ENCODE measurements at regions not wholly inside any gene's neighbourhood (a gene's known extent, or its start where the extent isn't known, plus 50 kb on each side); places are given as distances from the start of the nearest gene placed in this dataset.

GRCh38 chr3:89606151-89606550, 498.7 kb downstream of the EPHA3 start:
- POLR2A ChIA-PET, result no interaction called here
- 0% methylated on average over 1 of the region's 1 CpG for whole genome bisulfite sequencing (ENCODE audit: insufficient coverage, low coverage, missing lambda C conversion rate)
- FAIRE-seq, result no peak

More at GRCh38 chr3:89606151-89606550, 498.7 kb downstream of the EPHA3 start:
- CTCF ChIA-PET (ENCODE audit: low intra/inter-chr PET ratio), result no interaction called here
- no peaks in the 10 kb centered on the region for H3K9me1 ChIP-seq (ENCODE audit: control insufficient read depth, insufficient read depth, low read length)
- ATAC-seq (no peak), DNase-seq (ENCODE audit: extremely low read depth in 1 of 4, low spot score in 3 of 4) (no peak)
- in situ Hi-C loops (cut with MboI), result no loop called here
- intact Hi-C loops (cut with micrococcal nuclease), result no loop called here
- BruUV-seq (replicated peaks), result no TSS peak
- no peak overlapping the region for H3K4me3 ChIP-seq
- no peak overlapping the region for H3K27ac ChIP-seq (ENCODE audit: extremely low read depth, low read depth, low read length)
- H3K4me1 ChIP-seq (replicated peaks in 1 of 2; ENCODE audit: control insufficient read depth in 2 of 2, insufficient read depth in 2 of 2, low read length in 2 of 2), result no peaks in the 10 kb centered on the region
- no peak overlapping the region for H2AFZ ChIP-seq (ENCODE audit: low read depth, low read length)
- no peaks in the 10 kb centered on the region for H3K36me3 ChIP-seq (ENCODE audit: control insufficient read depth, insufficient read depth, low read length)
- H3K79me2 ChIP-seq (ENCODE audit: control insufficient read depth, insufficient read depth, low read length), result no peaks in the 10 kb centered on the region
- H3K9ac ChIP-seq (ENCODE audit: insufficient read depth in 1 of 2, low read depth in 2 of 2, low read length in 2 of 2), result no peak overlapping the region
- H3K27me3 ChIP-seq (ENCODE audit: control insufficient read depth in 2 of 2, insufficient read depth in 2 of 2, low read length in 2 of 2), result no peaks in the 10 kb centered on the region
- no peak overlapping the region for H3K4me2 ChIP-seq (ENCODE audit: insufficient read depth, low read length)
- H3K9me3 ChIP-seq (replicated peaks; ENCODE audit: control insufficient read depth, insufficient read depth, low read depth, low read length), result no peaks in the 10 kb centered on the region
- TF ChIP-seq CEBPB (tag; IDR thresholded peaks at IDR 0.05) (no peak), ZMIZ1 (IDR thresholded peaks at IDR 0.05; ENCODE audit: low read depth in 2 of 2, low read length in 2 of 2) (no peak), DEAF1 (CRISPR knock-in tag; IDR thresholded peaks at IDR 0.05) (no peak), CTCF (IDR thresholded peaks at IDR 0.05 in 2 of 3, conservative IDR thresholded peaks at IDR 0.05 in 1 of 3; ENCODE audit: insufficient read depth in 2 of 3, low read depth in 1 of 3, low read length in 3 of 3) (no peak), CEBPZ (IDR thresholded peaks at IDR 0.05; ENCODE audit: borderline replicate concordance, low read depth, low read length) (no peak), PYGO2 (tag; IDR thresholded peaks at IDR 0.05) (no peak)
- no peaks in the 10 kb centered on the region for H4K20me1 ChIP-seq (replicated peaks; ENCODE audit: control insufficient read depth, insufficient read depth, low read length)
